ENCODE measurements at regions not wholly inside any gene's neighbourhood (a gene's known extent, or its start where the extent isn't known, plus 50 kb on each side); places are given as distances from the start of the nearest gene placed in this dataset.

DNA sequence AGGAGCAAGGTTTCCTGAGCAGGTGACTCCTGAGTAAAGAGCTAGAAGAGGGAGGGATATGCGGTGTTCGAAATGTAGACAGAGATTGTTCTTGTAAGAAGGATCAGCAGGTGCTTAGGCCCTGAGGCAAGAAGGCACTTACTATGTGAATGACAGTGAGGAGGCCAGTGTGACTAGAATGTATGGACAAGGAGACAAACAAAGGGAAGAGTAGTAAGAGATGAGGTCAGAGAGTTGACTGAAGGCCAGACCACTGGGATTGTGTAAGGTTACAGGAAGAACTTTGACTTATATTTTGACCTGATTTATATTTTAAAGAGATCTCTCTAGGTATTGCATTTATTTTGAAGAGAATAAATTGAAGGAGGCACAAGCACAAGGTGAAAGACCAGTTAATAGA is 118.4 kb upstream of the ENPEP start:
- Mint-ChIP-seq H3K36me3 (ENCODE audit: low read depth, unreplicated experiment) (no peaks in the 10 kb centered on the region), H3K27me3 (ENCODE audit: low read depth, unreplicated experiment) (peaks cover 4% of the 10 kb centered on the region), H3K9me3 (ENCODE audit: unreplicated experiment) (peaks cover 1% of the 10 kb centered on the region), H3K27ac (ENCODE audit: unreplicated experiment) (no peak overlapping the region), H3K4me3 (ENCODE audit: unreplicated experiment) (no peak overlapping the region), H3K4me1 (ENCODE audit: low read depth, unreplicated experiment) (peaks cover 13% of the 10 kb centered on the region)
- H3K9ac ChIP-seq (ENCODE audit: low read length), result no peak overlapping the region
- H3K4me1 ChIP-seq (ENCODE audit: insufficient read depth, low read length), result peaks cover 12% of the 10 kb centered on the region
- H3K9me3 ChIP-seq (ENCODE audit: insufficient read depth, low read depth, low read length), result no peaks in the 10 kb centered on the region
- no peaks in the 10 kb centered on the region for H3K27me3 ChIP-seq (ENCODE audit: insufficient read depth, low read length)
- no peak overlapping the region for H3K27ac ChIP-seq (ENCODE audit: low read depth, low read length)
- no peaks in the 10 kb centered on the region for H3K79me2 ChIP-seq (ENCODE audit: insufficient read depth, low read length)
- no peak for DNase-seq (ENCODE audit: low read depth)
- H4K20me1 ChIP-seq (ENCODE audit: insufficient read depth, low read length), result no peaks in the 10 kb centered on the region
- H3K36me3 ChIP-seq (ENCODE audit: insufficient read depth, low read length), result no peaks in the 10 kb centered on the region
- no peak for FAIRE-seq
- no peak overlapping the region for H3K4me2 ChIP-seq (ENCODE audit: low read length)
- no peak overlapping the region for H2AFZ ChIP-seq (ENCODE audit: low read depth, low read length)
- no peak overlapping the region for H3K4me3 ChIP-seq (ENCODE audit: insufficient read depth, low read depth, low read length)
- TF ChIP-seq EZH2 (IDR thresholded peaks at IDR 0.05; ENCODE audit: insufficient read depth, low read length), result no peak
- TF ChIP-seq, protein P1, sequence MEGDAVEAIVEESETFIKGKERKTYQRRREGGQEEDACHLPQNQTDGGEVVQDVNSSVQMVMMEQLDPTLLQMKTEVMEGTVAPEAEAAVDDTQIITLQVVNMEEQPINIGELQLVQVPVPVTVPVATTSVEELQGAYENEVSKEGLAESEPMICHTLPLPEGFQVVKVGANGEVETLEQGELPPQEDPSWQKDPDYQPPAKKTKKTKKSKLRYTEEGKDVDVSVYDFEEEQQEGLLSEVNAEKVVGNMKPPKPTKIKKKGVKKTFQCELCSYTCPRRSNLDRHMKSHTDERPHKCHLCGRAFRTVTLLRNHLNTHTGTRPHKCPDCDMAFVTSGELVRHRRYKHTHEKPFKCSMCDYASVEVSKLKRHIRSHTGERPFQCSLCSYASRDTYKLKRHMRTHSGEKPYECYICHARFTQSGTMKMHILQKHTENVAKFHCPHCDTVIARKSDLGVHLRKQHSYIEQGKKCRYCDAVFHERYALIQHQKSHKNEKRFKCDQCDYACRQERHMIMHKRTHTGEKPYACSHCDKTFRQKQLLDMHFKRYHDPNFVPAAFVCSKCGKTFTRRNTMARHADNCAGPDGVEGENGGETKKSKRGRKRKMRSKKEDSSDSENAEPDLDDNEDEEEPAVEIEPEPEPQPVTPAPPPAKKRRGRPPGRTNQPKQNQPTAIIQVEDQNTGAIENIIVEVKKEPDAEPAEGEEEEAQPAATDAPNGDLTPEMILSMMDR (IDR thresholded peaks at IDR 0.05; ENCODE audit: insufficient read depth, low read depth, low read length), result no peak

DNA sequence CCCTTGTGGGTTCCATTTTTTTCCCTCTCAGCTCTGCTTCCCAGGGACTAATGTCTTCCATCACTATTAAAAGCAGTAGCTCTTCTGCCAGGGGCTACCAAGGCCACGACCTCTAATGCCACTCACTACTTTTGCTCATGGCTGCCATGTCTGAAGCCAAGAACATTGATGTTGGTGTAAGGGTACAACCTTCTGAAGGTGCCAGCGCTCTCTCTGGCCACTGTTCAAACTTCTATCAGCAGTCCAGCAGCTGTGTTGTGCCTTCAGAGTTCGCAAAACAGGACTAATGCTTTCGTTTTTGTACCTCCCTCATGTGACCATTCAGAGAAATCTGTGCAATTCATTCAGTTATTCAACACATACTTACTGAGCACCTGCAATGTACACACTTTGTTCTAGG is 121.5 kb upstream of the ENPEP start:
- H3K9me3 Mint-ChIP-seq (ENCODE audit: unreplicated experiment), result peaks cover 1% of the 10 kb centered on the region
- peaks cover 4% of the 10 kb centered on the region for H3K27me3 Mint-ChIP-seq (ENCODE audit: low read depth, unreplicated experiment)
- H2AFZ ChIP-seq (ENCODE audit: low read depth, low read length), result no peak overlapping the region
- H3K9me3 ChIP-seq (ENCODE audit: insufficient read depth, low read depth, low read length), result no peaks in the 10 kb centered on the region
- no peaks in the 10 kb centered on the region for H4K20me1 ChIP-seq (ENCODE audit: insufficient read depth, low read length)
- no peak for FAIRE-seq
- TF ChIP-seq, protein P1 (IDR thresholded peaks at IDR 0.05; ENCODE audit: insufficient read depth, low read depth, low read length), result no peak
- TF ChIP-seq EZH2 (IDR thresholded peaks at IDR 0.05; ENCODE audit: insufficient read depth, low read length), result no peak
- H3K4me1 ChIP-seq (ENCODE audit: insufficient read depth, low read length), result no peaks in the 10 kb centered on the region
- H3K27me3 ChIP-seq (ENCODE audit: insufficient read depth, low read length), result no peaks in the 10 kb centered on the region
- H3K9ac ChIP-seq (ENCODE audit: low read length), result no peak overlapping the region
- no peaks in the 10 kb centered on the region for H3K79me2 ChIP-seq (ENCODE audit: insufficient read depth, low read length)
- no peak overlapping the region for H3K27ac ChIP-seq (ENCODE audit: low read depth, low read length)
- no peak overlapping the region for H3K4me3 Mint-ChIP-seq (ENCODE audit: unreplicated experiment)
- no peak overlapping the region for H3K4me3 ChIP-seq (ENCODE audit: insufficient read depth, low read depth, low read length)
- no peak overlapping the region for H3K4me2 ChIP-seq (ENCODE audit: low read length)
- no peak for DNase-seq (ENCODE audit: low read depth)
- no peaks in the 10 kb centered on the region for H3K36me3 Mint-ChIP-seq (ENCODE audit: low read depth, unreplicated experiment)
- no peaks in the 10 kb centered on the region for H3K4me1 Mint-ChIP-seq (ENCODE audit: low read depth, unreplicated experiment)
- no peak overlapping the region for H3K27ac Mint-ChIP-seq (ENCODE audit: unreplicated experiment)
- H3K36me3 ChIP-seq (ENCODE audit: insufficient read depth, low read length), result no peaks in the 10 kb centered on the region

DNA sequence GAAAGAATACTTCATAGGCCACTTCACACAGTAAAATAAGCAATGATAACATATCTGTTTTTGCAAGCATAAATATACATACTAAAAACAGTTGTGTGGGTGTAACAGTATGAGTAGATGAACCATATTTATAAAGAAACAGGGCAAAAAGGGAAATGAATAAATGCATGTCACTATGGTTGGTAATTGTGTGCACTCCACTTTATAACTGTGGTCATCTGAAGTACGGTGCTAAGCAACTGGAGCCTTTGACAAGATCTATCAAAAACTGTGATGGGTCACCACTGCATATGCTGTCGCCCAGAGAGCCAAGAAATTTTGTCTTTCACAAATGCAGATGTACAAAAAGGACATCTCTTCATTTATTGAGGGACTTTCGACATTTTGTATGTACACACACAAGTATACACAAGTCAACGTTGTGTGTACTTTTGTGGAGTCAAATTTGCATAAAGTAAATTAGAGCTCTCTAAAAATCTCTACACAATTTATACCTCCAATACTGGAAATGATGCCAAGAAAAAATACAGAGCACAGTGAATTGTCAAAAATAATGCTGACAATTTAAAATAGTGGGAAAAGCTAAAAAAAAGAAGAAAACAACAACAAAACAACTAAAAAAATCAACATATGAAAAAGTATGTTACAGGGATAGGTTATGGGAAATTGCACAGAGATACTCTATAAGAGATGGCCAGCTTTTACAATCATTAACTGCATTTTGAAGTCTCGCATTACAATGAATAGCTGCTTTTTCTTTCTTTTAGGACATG is 123.1 kb upstream of the ENPEP start:
- Histone ChIP-seq H3K27me3 (ENCODE audit: insufficient read depth, low read length) (no peaks in the 10 kb centered on the region), H3K9ac (ENCODE audit: low read length) (no peak overlapping the region), H3K4me1 (ENCODE audit: insufficient read depth, low read length) (no peaks in the 10 kb centered on the region), H3K36me3 (ENCODE audit: insufficient read depth, low read length) (no peaks in the 10 kb centered on the region), H3K4me3 (ENCODE audit: insufficient read depth, low read depth, low read length) (no peak overlapping the region), H3K9me3 (ENCODE audit: insufficient read depth, low read depth, low read length) (no peaks in the 10 kb centered on the region), H4K20me1 (ENCODE audit: insufficient read depth, low read length) (no peaks in the 10 kb centered on the region), H2AFZ (ENCODE audit: low read depth, low read length) (no peak overlapping the region), H3K27ac (ENCODE audit: low read depth, low read length) (no peak overlapping the region), H3K4me2 (ENCODE audit: low read length) (no peak overlapping the region), H3K79me2 (ENCODE audit: insufficient read depth, low read length) (no peaks in the 10 kb centered on the region)
- peaks cover 2% of the 10 kb centered on the region for H3K27me3 Mint-ChIP-seq (ENCODE audit: low read depth, unreplicated experiment)
- H3K4me3 Mint-ChIP-seq (ENCODE audit: unreplicated experiment), result no peak overlapping the region
- H3K27ac Mint-ChIP-seq (ENCODE audit: unreplicated experiment), result no peak overlapping the region
- TF ChIP-seq, protein P1 (IDR thresholded peaks at IDR 0.05; ENCODE audit: insufficient read depth, low read depth, low read length), result no peak
- TF ChIP-seq EZH2 (IDR thresholded peaks at IDR 0.05; ENCODE audit: insufficient read depth, low read length), result no peak
- DNase-seq (ENCODE audit: low read depth), result no peak
- FAIRE-seq, result no peak
- H3K4me1 Mint-ChIP-seq (ENCODE audit: low read depth, unreplicated experiment), result no peaks in the 10 kb centered on the region
- peaks cover 1% of the 10 kb centered on the region for H3K9me3 Mint-ChIP-seq (ENCODE audit: unreplicated experiment)
- H3K36me3 Mint-ChIP-seq (ENCODE audit: low read depth, unreplicated experiment), result no peaks in the 10 kb centered on the region

All from astrocyte (in vitro differentiated cells and primary cell).